Panc1 (cell line): ENCODE measurements at regions not wholly inside any gene's neighbourhood (a gene's known extent, or its start where the extent isn't known, plus 50 kb on each side); places are given as distances from the start of the nearest gene placed in this dataset.

ENCODE experiments used
- CTCF ChIP-seq: fragments of 450-650 bp; IDR thresholded peaks from 2 replicates; pipeline ENCODE4 v1.5.1; 2017; ENCODE audit warnings: mild to moderate bottlenecking
- POLR2AphosphoS5 ChIP-seq: IDR thresholded peaks from 2 replicates; pipeline ENCODE4 v1.6.1; 2012; ENCODE audit warnings: mild to moderate bottlenecking, low read depth, low read length, moderate library complexity
- SIN3A ChIP-seq: IDR thresholded peaks from 2 replicates; pipeline ENCODE4 v1.6.1; 2012; ENCODE audit warnings: low read depth, mild to moderate bottlenecking, low read length, moderate library complexity, borderline replicate concordance; ENCODE audit not compliant: insufficient read depth
- TCF7L2 ChIP-seq: IDR thresholded peaks from 2 replicates; pipeline ENCODE4 v1.6.1; 2011; ENCODE audit warnings: mild to moderate bottlenecking, low read depth, low read length, inconsistent platforms

GRCh38 chr7:20267482-20267881 lies 50.3 kb upstream of the MACC1 start:
- TF ChIP-seq CTCF (no peak), SIN3A (no peak), POLR2AphosphoS5 (no peak), TCF7L2 (no peak)
